ENCODE measurements at regions not wholly inside any gene's neighbourhood (a gene's known extent, or its start where the extent isn't known, plus 50 kb on each side); places are given as distances from the start of the nearest gene placed in this dataset.
"Not testable (repeated sequence)": the region's sequence is repeated elsewhere in the genome, so short reads cannot be mapped to it uniquely, and the experiment has no call there.

DNA sequence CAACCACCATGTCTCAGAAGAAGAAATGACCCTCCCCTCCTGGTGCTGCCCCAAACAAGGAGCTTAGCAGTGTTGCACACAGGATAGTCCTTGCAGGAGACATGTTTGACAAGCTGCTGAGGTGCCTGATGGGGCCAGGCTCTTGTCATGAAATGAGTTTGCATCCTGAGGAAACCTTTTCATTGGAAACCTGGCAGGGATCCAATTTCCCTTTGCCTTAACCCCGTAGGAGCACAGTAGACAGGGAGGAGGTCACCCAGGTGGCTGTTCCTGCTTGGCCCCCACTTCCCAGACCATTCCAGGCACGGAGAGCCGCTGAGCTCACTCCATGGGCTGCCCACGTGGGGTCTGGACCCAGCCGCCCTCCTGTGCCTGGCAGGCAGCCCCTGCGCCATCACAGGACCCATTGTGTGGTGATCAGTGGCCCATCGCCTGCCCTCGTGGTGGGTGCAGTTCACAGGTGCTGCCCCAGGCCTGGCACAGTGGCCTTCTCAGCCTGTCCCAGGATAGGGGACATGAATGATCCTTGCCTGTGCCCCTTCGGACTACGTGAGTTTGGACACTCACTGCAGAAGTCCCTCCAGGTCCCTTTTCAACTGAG is 247.4 kb downstream of the CCDC74A start:
- POLR2A ChIA-PET (ENCODE audit: unreplicated experiment); BruUV-seq (replicated peaks); H3K4me2 ChIP-seq; H2AFZ ChIP-seq; intact Hi-C loops (cut with micrococcal nuclease; ENCODE audit: unreplicated experiment); H3K79me2 ChIP-seq (ENCODE audit: low read depth); H3K27ac ChIP-seq; H3K9me2 ChIP-seq (ENCODE audit: insufficient read depth); DNase-seq; H3K9me3 ChIP-seq (ENCODE audit: insufficient read depth, low read depth); H3K4me3 ChIP-seq; H3K36me3 ChIP-seq (ENCODE audit: low read depth); H4K20me1 ChIP-seq (ENCODE audit: insufficient read depth); CTCF ChIA-PET; H3K4me1 ChIP-seq (replicated peaks; ENCODE audit: insufficient read depth); H3F3A ChIP-seq (ENCODE audit: insufficient read depth, low read depth); H3K27me3 ChIP-seq (ENCODE audit: insufficient read depth, low read depth): not testable (repeated sequence)

DNA sequence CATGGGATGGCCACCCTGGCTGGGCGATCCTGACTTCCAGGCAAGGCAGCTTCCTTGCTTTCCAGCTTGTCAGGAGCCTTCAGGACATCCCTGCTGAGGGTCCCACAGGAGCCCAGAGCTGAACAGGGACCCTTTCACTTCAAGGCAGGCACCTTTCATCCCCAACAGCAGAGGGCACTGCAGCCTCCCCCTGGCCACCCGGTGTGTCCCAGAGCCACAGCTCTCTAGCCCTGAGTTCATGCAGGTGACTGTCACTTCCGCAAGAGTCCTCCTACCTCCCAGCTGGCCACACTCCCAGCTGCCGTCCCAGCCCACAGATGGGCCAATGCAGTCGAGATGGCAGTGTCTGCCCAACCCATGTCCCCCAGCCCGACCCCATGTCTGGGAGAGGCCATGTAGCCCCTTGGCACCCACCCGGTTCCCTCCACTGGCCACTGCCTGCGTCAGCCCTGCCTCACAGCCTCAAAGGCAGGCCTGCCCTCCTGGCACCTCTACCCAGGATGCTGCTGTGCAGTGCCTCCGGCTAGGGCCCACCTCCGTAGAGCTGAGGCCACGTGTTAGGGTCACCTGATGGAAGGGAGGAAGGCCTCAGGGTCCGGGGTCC is 248.3 kb downstream of the CCDC74A start:
- CTCF ChIA-PET; H4K20me1 ChIP-seq (ENCODE audit: insufficient read depth); H3K4me3 ChIP-seq; H3F3A ChIP-seq (ENCODE audit: insufficient read depth, low read depth); DNase-seq; POLR2A ChIA-PET (ENCODE audit: unreplicated experiment); H3K4me2 ChIP-seq; H2AFZ ChIP-seq; intact Hi-C loops (cut with micrococcal nuclease; ENCODE audit: unreplicated experiment); H3K27ac ChIP-seq; H3K4me1 ChIP-seq (replicated peaks; ENCODE audit: insufficient read depth); H3K36me3 ChIP-seq (ENCODE audit: low read depth); H3K9me2 ChIP-seq (ENCODE audit: insufficient read depth); BruUV-seq (replicated peaks); H3K9me3 ChIP-seq (ENCODE audit: insufficient read depth, low read depth); H3K79me2 ChIP-seq (ENCODE audit: low read depth): not testable (repeated sequence)
- H3K27me3 ChIP-seq (ENCODE audit: insufficient read depth, low read depth) = peaks cover 11% of the 10 kb centered on the region; the same call in 1 of the 2 replicates

DNA sequence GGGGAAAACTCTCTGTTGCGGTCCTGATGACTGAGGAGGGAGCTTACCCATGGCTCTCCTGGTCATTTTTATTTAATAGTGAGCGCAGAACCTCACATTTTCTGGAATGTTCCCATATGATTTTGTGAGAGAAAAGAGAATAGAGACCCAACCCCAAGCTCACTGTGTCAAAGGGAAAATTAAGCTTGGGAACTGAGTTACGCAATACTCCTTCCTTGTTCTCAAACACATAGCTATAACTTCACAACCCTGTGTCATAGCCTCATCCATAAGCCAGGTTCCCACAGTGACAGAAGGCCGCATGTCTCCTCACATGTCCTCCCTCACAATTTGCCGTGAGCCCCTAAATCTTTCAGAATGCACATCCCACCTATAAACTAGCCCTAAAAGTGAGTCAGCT is 252.8 kb downstream of the CCDC74A start:
- H3K79me2 ChIP-seq (ENCODE audit: low read depth); H3K9me3 ChIP-seq (ENCODE audit: insufficient read depth, low read depth); BruUV-seq (replicated peaks); POLR2A ChIA-PET (ENCODE audit: unreplicated experiment); DNase-seq; H3K36me3 ChIP-seq (ENCODE audit: low read depth); H2AFZ ChIP-seq; H3K27ac ChIP-seq; H3K4me3 ChIP-seq; H3F3A ChIP-seq (ENCODE audit: insufficient read depth, low read depth); intact Hi-C loops (cut with micrococcal nuclease; ENCODE audit: unreplicated experiment); H3K4me1 ChIP-seq (replicated peaks; ENCODE audit: insufficient read depth); H3K4me2 ChIP-seq; H4K20me1 ChIP-seq (ENCODE audit: insufficient read depth); H3K9me2 ChIP-seq (ENCODE audit: insufficient read depth): not testable (repeated sequence)
- CTCF ChIA-PET = interaction anchor here (0.6 kb wide), 1 partner anchor 21 kb away, joined by 7 read pairs; no protein-coding TSS in a partner anchor
- peaks cover 14% of the 10 kb centered on the region for H3K27me3 ChIP-seq (ENCODE audit: insufficient read depth, low read depth)

DNA sequence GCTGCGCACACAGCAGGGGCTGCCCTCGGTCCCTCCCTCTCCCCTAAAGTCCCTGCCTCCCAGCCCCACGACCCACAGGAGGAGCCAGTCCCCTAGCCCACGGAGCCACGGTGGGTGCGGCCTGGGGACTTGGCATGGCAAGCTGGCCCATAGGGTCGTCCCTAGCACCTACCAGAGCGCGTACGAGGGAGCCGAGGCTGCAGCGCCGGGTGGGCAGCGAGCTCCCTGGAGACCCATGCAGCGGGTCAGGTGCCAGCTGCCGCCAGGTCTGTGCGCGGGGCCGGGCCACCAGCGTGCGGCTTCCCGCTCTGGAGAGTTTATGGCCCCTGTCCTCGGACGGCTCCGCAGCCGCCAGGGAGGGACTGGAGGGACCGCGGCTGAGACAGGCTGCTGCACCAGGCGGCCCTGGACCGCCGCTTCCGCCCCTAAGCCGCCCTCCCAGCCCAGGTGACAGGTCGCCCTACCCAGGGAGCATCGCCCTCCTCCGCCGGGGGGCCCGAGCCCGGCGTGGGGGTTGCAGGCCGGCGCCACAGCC is 273.6 kb downstream of the CCDC74A start:
- Histone ChIP-seq H2AFZ (no peak overlapping the region), H3K9me3 (ENCODE audit: insufficient read depth, low read depth) (no peaks in the 10 kb centered on the region), H3K79me2 (ENCODE audit: low read depth) (no peaks in the 10 kb centered on the region), H3F3A (ENCODE audit: insufficient read depth, low read depth) (no peaks in the 10 kb centered on the region), H3K4me3 (no peak overlapping the region), H3K4me2 (no peak overlapping the region), H3K36me3 (ENCODE audit: low read depth) (no peaks in the 10 kb centered on the region), H3K9me2 (ENCODE audit: insufficient read depth) (no peaks in the 10 kb centered on the region), H3K4me1 (replicated peaks; ENCODE audit: insufficient read depth) (no peaks in the 10 kb centered on the region), H3K27ac (no peak overlapping the region), H3K27me3 (ENCODE audit: insufficient read depth, low read depth) (no peaks in the 10 kb centered on the region), H4K20me1 (ENCODE audit: insufficient read depth) (no peaks in the 10 kb centered on the region)
- no TSS peak for BruUV-seq (replicated peaks)
- intact Hi-C loops (cut with micrococcal nuclease; ENCODE audit: unreplicated experiment) = loop anchor here (5.0 kb wide), 1 partner anchor 649 kb away; no protein-coding TSS in a partner anchor
- TF ChIP-seq, protein P1, sequence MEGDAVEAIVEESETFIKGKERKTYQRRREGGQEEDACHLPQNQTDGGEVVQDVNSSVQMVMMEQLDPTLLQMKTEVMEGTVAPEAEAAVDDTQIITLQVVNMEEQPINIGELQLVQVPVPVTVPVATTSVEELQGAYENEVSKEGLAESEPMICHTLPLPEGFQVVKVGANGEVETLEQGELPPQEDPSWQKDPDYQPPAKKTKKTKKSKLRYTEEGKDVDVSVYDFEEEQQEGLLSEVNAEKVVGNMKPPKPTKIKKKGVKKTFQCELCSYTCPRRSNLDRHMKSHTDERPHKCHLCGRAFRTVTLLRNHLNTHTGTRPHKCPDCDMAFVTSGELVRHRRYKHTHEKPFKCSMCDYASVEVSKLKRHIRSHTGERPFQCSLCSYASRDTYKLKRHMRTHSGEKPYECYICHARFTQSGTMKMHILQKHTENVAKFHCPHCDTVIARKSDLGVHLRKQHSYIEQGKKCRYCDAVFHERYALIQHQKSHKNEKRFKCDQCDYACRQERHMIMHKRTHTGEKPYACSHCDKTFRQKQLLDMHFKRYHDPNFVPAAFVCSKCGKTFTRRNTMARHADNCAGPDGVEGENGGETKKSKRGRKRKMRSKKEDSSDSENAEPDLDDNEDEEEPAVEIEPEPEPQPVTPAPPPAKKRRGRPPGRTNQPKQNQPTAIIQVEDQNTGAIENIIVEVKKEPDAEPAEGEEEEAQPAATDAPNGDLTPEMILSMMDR (conservative IDR thresholded peaks at IDR 0.05) = no peak
- TF ChIP-seq EZH2 (IDR thresholded peaks at IDR 0.05; ENCODE audit: low read depth) = no peak
- ChIA-PET POLR2A (ENCODE audit: unreplicated experiment) (no interaction called here), CTCF (interaction anchor here (0.6 kb wide), 1 partner anchor 21 kb away, joined by 7 read pairs; no protein-coding TSS in a partner anchor)
- DNase-seq = no peak

DNA sequence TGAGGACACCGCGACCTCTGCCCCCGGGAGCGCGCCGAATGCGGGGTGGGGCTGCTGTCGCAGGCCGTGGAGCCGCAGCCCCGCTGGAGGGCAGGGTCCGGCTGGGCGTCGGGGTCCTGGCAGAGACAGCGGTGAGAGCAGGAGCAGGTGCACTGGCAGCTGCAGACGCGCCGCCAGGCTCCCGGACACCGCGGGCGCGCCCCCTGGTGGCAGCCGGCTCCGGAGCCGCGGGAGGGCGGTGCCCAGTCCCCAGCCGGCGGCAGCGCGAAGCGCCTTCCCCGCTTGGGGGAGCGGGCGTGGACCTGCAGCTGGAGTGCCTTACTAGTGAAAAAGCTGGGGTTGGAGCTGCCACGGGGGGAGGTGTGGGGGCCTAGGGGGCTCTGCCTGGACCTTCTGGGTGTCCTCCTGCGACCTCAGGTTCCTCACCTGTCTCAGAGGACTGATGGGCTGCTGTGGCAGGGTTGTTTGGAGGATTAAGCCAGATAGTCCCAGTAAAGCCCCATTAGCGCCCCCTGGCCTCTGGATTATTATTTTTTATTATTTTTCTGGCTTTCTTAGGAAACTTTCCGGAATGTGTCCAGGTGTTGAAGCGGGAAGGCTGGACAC is 274.2 kb downstream of the CCDC74A start:
- intact Hi-C loops (cut with micrococcal nuclease; ENCODE audit: unreplicated experiment) = loop anchor here (1.0 to 5.0 kb wide), 2 partner anchors 128 to 650 kb away; no protein-coding TSS in a partner anchor
- H3K4me3 ChIP-seq; H3K36me3 ChIP-seq (ENCODE audit: low read depth); POLR2A ChIA-PET (ENCODE audit: unreplicated experiment); H3K27ac ChIP-seq; H3K9me2 ChIP-seq (ENCODE audit: insufficient read depth); H3K27me3 ChIP-seq (ENCODE audit: insufficient read depth, low read depth); BruUV-seq (replicated peaks); H3K9me3 ChIP-seq (ENCODE audit: insufficient read depth, low read depth); H3K4me1 ChIP-seq (replicated peaks; ENCODE audit: insufficient read depth); H3K79me2 ChIP-seq (ENCODE audit: low read depth); H4K20me1 ChIP-seq (ENCODE audit: insufficient read depth); H2AFZ ChIP-seq; H3F3A ChIP-seq (ENCODE audit: insufficient read depth, low read depth); H3K4me2 ChIP-seq: not testable (repeated sequence)
- DNase-seq = peak in 1 of 2 experiments; percentile 79
- CTCF ChIA-PET = interaction anchor here (0.6 kb wide), 3 partner anchors 21 to 368 kb away, joined by 3 to 7 read pairs (median 5); no protein-coding TSS in a partner anchor

DNA sequence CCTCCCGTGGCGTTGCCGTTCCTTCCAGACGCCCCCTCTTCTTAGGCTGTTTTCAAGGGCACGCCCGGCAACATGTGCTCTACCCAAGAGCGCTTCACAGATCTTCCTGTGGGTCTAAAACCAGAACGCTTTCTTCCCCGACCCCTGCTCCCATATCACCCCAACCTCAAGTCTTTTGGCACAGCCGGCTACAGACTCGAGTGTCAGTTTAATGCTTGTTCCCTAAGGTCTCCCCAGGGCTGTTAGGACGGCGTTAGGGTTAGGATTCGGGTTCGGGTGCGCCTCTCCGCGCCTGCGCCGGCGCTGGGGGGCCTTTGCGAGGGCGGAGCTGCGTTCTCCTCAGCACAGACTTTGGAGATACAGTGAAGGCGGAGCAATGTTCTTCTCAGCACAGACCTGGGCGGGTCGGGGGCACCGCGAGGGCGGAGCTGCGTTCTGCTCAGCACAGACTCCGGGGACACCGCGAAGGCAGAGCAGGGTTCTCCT is 274.7 kb downstream of the CCDC74A start:
- not testable (repeated sequence) for H3K9me3 ChIP-seq (ENCODE audit: insufficient read depth, low read depth); H3K4me2 ChIP-seq; H3K27me3 ChIP-seq (ENCODE audit: insufficient read depth, low read depth); H2AFZ ChIP-seq; H3K4me3 ChIP-seq; H3K27ac ChIP-seq; H3K4me1 ChIP-seq (replicated peaks; ENCODE audit: insufficient read depth); H3K9me2 ChIP-seq (ENCODE audit: insufficient read depth); H4K20me1 ChIP-seq (ENCODE audit: insufficient read depth); BruUV-seq (replicated peaks); H3K36me3 ChIP-seq (ENCODE audit: low read depth); H3F3A ChIP-seq (ENCODE audit: insufficient read depth, low read depth); H3K79me2 ChIP-seq (ENCODE audit: low read depth)
- intact Hi-C loops (cut with micrococcal nuclease; ENCODE audit: unreplicated experiment) = loop anchor here (1.0 to 5.0 kb wide), 2 partner anchors 128 to 650 kb away; no protein-coding TSS in a partner anchor
- CTCF ChIA-PET = interaction anchor here (0.6 kb wide), 3 partner anchors 32 to 369 kb away, joined by 3 to 5 read pairs (median 5); no protein-coding TSS in a partner anchor
- POLR2A ChIA-PET (ENCODE audit: unreplicated experiment) = interaction anchor here (0.6 kb wide), 1 partner anchor 710 kb away, joined by 4 read pairs; no protein-coding TSS in a partner anchor
- DNase-seq = peak in 1 of 2 experiments; percentile 38
